HS-5 (cell line): ENCODE measurements at regions not wholly inside any gene's neighbourhood (a gene's known extent, or its start where the extent isn't known, plus 50 kb on each side); places are given as distances from the start of the nearest gene placed in this dataset.
A peak's percentile ranks its signal among the peaks of the same experiment; 100 is the strongest.
"Not testable (repeated sequence)": the region's sequence is repeated elsewhere in the genome, so short reads cannot be mapped to it uniquely, and the experiment has no call there.

ENCODE experiments used
- DNase-seq: peaks from one replicate; pipeline ENCODE4 v3.0.0-alpha.2; 2012; ENCODE audit warnings: low read depth

DNA sequence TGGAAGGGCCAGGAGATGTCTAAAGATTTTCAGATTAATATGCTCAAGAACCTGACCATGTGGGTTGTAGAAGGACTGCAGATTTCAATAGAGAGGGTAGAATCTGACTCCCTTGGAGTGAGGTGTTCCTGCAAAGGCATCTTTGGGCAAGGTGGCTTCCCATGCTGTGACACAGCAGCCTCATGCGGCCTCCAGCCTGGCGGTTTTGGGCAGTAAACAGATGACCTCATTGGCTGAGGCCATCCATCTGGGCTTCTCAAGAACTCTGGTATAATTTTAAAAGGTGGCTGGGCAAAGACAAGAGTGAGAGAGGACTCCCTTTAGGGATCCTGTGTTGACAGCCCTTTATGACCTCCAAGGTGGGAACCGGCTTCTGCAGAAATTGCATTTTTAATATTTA lies 90.3 kb upstream of the ERCC6L2 start:
- no peak for DNase-seq

DNA sequence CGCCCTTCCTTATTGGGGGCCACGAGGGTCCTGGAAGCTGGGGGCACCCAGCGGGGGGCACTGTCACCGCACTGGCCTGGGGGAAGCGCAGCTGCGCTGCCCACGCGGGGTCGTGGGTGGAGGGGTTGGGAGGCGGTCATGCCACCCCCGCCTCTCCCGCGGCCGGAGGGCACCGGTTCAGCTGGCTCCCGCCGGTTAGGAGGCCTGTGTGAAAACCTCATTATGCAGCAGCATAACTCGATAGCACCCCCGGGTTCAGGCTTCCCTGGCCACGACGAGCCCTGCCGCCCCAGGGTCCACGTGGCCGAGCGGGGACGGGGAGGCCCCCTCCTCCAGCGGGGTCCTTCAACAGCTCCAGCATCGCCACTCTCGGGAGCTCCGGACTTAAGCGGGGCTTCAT lies 91.2 kb upstream of the ERCC6L2 start:
- no peak for DNase-seq

DNA sequence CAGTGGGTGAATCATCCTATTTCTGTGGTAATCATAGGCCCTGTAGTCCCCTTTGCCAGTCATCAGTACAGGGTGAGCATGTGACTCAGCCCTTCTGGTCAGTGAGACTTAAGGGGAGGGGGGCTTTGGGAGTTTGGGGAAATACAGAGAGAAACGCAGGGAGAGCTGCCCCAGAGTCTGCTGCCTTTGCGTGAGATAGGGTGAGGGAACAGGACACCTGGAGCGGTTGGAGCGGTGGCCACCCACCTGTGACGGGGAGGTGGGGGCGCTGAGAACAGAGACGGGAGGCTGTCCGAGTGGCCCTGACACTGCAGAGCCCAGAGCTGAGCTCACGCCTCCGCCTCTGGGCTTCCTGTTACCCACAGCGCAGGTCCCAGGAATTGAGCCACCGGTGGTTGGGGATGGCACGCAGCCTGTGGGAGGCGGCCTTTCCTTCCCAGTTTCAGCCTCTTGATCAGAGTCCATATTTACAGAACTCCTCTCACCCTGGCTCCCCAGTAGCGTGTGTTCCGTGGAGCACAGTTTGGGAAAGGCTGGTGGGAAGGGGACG lies 92.0 kb upstream of the ERCC6L2 start:
- peak; percentile 13 for DNase-seq

DNA sequence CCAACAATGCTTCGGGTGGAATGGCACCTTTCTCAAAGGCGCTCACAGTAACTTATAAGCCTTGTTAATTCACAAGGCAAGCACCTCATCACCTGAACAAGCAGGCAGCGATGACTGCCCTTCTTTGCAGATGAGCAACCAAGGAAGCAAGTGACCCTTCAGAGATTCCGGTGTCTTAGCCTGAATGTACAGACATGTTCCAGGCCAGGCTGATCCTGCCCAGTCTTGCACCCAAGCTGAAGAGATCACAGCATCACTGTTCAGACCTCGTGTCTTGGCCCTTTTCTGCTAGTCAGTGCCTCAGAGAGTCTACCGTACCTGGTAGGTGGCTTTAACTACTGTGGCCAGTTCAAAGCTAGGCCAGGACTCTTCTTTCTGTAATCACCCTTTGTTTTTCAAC lies 94.7 kb upstream of the ERCC6L2 start:
- DNase-seq: no peak

DNA sequence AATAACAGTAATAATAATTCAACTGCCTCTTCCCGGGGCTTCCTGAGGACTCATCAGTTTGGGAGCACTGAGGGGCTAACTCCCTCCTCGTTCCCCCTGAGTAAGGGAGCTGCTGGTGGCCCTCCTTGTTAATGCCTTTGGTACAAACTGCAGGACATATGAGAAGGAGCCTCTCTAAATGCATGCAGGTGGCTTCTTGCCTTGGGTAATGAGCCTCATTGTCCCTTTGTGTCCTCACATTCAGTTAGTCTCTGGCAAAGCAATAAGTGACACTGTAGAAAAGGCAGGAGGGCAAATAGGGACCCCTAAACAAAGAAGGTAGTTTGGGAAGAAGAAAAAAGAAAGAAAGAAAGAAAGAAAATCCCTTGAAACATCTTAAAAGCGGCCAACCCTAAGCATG lies 95.4 kb upstream of the ERCC6L2 start:
- no peak for DNase-seq

DNA sequence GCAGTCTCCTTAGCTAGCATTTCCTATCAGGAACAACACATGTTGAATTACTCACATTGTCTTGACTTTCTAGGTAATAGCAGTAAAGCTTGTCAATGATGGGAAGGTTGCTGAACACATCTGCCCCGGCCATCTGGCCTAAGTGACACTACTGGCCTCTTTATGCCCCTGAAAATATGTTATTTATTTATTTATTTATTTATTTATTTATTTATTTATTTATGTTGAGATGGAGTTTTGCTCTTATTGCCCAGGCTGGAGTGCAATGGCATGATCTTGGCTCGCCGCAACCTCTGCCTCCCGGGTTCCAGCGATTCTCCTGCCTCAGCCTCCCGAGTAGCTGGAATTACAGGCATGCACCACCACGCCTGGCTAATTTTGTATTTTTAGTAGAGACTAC lies 95.9 kb upstream of the ERCC6L2 start:
- DNase-seq: not testable (repeated sequence)

DNA sequence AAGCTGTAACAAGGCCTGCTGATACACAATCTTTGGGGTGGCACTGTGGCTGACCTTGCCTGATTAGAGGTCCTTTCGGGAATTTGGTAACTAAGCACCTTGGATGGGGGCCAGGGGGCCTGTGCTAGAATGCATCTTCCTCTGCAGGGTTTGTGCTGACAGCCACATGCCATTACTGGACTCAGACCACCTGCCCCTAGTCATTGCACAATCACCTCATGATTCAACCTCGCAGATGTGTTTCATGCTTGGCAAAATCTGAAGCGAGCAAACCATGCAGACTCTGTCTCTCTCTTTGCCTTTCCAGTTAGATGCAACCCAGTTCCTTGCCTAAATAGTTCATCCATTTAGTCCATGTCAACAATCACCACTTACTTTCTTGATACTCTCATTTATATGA lies 96.5 kb upstream of the ERCC6L2 start:
- peak; percentile 57 for DNase-seq

DNA sequence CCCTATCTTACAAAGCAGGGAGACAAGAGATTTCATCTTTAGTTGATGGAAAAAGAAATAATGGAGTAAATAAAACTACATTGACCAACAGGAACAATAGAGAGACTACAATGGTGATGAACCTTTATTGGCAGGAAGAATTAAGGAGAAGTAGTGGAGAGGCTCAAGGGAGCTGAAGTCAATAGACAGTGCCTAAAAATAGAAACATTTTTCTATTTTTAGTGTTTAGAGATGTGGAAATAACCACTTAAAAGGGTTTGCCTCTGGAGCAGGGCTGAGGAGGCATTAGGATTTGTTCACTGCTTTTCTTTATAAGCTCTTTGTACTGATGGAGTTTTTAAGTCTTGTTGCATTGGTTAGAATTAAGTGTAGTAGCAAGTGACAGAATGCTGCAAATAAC lies 98.4 kb upstream of the ERCC6L2 start:
- no peak for DNase-seq

DNA sequence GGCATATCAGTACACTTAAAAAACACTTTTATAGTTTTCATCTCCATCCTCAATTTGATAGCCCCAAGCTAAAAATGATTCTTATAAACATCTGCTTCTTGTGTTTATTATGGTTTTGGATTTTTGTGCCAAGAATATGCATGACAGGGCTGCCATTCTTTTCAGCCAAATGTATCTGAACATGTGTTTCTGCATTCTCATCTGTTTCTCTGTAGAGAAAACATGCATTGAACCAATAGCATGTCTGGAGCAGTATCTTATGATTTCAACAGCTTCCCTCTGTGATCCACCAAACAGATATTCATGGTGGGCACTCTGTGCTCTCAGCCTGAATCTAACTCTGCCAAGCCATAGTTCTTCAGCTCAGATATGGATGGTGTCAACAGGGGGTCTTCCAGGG lies 99.3 kb upstream of the ERCC6L2 start:
- DNase-seq: no peak

DNA sequence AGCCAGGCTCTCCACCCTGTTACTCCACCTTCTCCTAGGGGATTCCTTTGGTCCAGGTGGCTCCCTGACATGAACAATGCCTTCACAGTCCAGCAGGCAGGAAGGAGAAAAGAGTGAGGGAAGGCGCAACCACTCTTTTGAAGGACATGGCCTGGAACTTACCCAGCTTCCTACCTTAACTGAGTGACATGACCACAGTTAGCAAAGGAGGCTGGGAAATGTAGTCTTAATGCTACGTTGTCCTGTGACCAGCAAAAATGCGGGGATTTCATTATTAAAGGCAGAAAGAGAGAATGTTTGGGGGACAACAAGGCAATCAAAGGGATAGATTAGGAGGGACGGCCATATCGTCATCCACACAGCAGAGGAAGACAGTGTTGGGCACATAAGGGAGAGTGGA lies 100.3 kb upstream of the ERCC6L2 start:
- DNase-seq: no peak

DNA sequence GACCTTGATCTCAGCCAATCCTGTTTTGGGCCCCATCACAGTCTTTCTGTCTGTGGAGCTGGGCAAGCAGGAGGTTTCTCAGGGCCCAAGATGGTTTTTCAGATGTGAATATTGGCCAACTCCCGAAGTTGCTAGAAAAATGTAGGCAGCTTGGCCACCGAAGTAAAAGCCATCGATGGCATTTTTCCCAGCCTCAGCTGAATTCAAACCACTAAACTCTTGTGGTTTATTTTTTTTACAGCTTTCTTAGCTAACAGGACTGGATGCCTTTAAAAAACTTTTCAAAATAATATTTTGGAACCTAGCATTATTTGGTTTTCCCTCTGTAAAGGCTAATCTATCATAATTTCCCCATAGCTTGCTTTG lies 102.5 kb upstream of the ERCC6L2 start:
- no peak for DNase-seq

DNA sequence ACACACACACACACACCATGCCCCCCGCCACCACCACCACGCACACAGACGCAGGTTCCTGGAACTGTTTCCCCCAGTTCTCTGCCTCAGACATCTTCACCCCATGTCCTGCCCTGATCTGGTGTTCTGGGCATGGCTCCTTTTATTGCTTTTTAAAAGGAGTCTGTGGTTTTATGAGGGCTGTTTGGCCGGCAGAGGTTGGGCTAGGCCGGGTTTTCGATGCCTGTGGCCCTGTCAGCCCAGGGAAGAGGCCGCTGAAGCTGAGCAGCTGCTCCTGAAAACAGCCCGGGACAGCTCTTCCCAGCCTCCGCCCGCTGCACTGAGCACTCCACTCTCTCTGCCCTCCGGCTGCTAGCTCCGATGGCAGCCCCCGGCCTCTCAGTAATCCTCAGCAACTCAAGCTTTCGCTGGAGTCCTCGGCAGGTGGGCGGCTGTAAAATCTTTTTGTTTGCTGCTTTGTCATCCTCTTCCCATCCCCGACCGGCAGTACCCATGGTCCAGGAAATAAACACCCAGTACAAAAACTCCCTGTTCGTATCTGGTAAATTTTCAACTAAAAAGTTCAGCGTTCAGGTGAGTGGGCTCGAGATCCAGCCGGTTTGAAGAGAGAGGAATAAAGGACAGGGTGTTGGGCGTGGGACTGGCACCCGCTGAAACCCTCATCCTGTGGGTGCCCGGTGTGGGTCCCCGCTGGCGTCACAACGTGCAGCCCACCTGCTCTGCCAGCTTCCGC lies 103.0 kb upstream of the ERCC6L2 start:
- no peak for DNase-seq

DNA sequence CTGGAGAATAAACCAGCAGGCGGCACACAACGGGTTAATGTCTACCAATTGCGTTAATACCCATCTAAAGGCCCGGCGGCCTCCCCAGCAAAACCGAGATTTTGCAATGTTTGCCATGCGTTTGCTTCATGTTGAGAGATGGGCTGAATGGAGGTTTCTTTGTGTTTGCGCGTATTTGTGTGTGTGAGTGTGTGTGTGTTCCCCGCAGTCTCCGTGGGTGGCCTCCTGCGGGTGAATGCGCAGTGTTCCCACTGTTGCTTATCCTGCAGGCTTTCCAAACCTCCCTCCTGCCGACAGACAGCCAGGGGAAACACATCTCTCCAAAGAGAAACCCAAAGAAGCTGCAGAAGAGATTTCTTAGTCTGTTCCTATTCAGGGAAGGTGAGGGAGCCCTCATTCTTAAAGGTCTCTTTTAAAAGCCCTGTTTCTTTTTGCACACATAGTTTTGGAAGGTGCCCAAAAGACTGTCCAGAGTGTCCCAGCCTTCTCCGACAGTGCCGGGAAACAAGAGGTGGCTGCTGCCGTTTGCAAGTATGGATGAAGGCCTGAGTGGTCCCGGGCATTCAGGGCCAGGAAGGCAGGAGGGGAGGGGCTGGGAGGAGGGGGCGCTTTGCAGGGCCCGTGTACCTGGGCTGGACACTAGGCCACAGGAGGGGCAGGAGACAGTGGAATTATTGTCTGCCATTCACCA lies 103.8 kb upstream of the ERCC6L2 start:
- no peak for DNase-seq

DNA sequence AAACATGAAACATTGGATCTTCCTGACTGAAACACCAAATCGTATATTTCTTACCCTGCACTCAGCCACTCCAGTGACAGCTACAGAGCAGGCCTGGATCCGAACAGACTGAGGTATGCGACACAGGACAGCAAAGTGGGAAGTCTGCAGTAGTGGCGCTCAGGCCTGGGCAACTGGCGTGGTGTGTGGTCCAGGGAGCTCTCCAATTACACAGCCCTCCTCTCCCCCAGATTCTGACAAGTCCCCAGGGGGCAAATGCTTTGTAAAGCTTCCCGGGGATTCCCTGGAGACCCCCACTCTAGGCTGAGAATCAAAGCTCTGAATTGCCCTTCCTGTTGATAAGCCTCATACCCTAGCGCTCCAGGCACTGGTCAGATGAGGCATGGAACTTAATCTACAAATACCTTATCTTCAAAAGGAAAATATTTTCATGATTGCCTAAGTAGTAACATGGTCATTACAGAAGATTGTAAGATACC lies 104.8 kb upstream of the ERCC6L2 start:
- no peak for DNase-seq

DNA sequence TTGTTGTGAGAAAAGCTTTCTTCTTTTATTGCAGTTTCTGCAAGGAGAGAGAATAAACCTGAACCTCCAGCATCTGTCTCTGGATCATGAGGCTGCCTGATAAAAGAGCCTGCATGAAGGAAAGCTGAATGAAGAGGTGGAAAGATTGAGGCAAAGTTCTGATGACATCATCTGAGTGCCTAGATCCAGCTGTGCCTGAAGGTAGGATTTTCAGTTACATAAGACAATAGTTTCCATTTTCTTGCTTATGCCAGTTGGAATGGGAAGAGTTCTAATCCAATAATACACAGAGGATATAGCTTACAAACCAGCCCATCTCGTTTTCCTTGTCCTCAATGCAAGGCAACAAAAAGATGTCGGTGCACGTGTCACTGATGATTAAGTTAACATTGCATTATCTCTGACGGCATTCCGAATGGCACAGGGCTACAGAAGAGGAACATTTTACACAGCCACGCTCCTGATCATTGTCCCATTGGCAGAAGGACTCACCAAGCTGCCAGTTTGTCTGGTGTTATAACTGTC lies 105.5 kb upstream of the ERCC6L2 start:
- DNase-seq: no peak

DNA sequence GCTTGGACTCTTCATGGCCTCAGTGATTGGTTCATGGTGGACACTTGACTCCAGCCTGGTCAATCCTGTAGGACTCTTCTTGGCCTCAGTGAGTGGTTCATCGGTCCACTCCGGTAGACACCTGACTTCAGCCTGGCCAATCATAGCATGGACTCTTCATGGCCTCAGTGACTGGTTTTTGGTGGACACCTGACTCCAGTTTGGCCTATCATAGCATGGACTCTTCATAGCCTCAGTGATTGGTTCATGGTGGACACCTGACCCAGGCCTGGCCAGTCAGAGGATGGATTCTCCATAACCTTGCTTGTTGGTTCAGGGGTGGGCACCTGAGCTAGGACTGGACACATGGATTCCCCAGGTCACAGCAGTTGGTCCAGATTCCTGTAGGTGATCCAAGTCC lies 106.0 kb upstream of the ERCC6L2 start:
- DNase-seq: no peak

DNA sequence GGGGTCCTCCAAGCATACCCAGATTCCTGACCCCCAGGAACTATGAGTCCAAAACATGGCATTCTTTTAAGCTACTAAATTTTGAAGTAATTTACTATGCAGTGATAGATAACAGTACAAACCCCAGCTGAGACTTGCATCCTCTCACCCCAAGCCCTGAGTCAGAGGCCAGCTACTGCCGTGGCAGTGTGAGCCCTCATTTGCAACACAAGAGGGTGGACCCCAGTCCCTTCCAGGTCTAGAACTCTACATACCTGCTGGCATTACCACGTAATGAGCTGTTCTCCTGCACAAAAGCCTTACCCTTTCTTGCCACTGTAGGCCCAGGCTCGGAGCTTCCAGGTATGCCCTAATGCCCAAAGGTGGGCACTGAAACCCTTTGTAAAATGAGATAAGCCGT lies 108.6 kb upstream of the ERCC6L2 start:
- DNase-seq: no peak

DNA sequence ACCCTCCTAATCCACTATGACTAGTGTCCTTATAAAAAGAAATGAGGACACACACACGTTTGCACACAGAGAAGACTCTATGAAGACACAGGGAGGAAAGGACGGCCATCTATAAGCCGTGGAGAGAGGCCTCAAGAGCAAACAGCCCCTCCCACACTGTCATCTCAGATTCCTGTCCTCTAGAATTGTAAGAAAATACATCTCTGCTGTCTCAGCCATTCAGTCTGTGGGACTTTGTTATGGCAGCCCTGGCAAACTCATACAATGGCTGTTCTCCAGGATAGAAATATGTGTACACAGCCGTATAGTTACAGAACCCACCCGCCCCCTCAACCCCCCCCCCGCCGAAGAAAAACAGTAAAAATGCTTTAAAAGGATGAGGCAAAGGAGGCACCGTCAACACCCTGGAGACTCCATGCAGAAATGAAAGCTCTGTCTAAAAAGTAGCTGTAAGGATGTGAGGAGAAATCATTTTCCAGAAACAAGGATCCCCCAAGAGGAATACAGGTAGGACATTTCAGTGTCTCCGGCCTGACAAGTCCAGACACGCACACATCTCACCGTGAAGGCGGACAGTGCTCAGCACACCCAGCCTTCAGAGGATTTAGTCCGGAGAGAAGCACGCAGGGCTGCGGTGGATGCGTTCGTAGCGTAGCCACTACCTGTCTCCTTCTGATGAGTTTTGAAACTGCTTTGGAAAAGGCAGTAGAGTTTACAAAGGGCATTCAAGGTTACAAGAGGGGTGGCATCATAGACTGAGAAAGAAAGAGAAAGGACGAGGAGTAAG lies 110.8 kb upstream of the ERCC6L2 start:
- no peak for DNase-seq

DNA sequence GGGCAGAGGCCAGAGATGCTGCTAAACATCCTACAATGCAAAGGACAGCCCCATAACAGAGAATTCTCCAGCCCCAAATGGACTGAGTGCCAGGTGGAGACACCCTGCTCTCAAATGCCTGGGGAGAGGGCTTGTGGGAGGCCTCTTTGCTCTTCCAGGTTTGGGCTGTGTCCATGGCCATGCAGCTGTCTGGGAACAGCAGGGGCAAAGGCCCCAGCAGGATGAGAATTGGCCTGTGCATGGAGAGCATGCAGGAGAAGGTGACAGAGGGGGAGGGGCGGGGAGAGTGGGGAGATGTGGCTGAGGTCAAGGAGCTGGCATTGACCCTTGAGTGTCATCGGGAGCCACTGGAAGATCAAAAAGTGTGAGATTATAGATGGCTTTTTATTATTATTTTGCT lies 111.5 kb upstream of the ERCC6L2 start:
- DNase-seq: no peak

DNA sequence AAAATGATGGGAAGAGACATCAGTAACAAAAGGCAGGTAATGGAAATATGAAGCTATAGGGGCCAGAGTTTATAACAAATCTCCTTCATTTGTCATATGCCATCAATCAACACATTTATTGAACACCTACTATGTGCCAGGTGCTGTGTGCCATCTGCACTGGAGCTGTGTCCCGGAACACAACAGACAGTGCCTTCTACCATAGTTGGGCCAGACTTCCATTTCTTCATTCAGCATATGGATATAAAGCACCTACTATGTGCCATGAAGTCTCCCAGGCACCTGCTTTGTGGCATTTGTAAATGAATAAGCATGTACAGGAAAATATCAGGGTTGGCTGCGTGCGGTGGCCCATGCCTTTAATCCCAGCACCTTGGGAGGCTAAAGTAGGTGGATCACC lies 112.5 kb upstream of the ERCC6L2 start:
- DNase-seq: no peak

DNA sequence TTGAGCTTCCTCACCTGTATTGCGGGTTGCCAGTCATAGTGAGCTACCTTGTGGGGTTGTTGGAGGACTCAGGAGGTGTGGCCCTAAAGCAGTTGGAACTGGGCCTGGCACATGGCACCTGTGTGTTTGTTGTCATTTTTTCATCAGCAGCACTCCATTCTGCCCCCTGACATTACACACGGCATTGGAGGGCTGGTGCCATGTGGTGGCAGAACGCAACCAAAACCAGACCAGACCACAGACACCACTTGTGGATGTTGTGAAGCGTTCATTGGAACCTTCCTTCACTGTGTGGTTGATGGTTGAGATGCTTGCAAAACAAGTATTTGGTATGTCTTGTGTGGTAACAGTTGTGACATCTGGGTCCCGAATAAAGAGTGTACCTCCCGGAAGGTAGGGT lies 113.2 kb upstream of the ERCC6L2 start:
- DNase-seq: no peak

DNA sequence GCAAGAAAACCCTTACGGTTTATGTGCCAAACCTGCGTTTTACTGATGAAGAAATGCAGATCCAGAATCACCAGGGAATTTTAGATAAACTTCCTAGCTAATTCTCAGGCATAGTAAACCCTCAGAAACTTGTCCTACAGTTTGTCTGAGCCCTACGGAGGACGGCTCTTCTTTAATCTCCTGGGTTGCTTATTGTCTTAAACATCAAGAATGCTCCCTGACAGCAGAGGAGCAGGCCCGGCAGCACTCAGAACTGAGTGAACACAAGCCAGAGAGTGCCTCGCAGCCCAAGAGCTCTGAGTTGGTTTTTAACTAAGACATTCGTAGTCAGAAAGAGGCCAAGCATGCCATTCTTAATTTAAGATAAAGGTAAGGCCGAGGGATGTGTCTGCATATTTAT lies 114.7 kb upstream of the ERCC6L2 start:
- no peak for DNase-seq

DNA sequence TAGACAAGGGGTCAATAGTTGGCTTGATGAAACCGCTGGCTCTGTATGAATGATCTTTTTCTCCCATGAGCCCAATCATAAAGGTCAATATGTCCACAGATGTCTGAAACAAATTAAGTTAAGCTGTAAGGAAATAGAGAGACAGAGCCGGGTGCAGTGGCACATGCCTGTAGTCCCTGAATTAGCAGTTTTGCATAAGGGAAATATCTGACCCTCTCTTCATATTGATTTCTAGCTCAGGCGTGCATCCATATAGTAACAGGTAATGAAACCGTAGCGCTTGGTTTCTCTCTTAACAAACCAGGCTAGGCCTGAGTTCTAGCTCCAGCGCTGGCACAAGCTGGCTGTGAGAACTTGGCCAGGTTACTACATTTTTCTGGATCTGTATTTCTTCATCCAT lies 118.1 kb upstream of the ERCC6L2 start:
- no peak for DNase-seq
